AG08395 (cell line): ENCODE measurements at regions not wholly inside any gene's neighbourhood (a gene's known extent, or its start where the extent isn't known, plus 50 kb on each side); places are given as distances from the start of the nearest gene placed in this dataset.
"Not testable (repeated sequence)": the region's sequence is repeated elsewhere in the genome, so short reads cannot be mapped to it uniquely, and the experiment has no call there.

Source experiments
- DNase-seq: peaks from one replicate; pipeline ENCODE4 v3.0.0; 2012; ENCODE audit warnings: mixed read lengths, low spot score

DNA sequence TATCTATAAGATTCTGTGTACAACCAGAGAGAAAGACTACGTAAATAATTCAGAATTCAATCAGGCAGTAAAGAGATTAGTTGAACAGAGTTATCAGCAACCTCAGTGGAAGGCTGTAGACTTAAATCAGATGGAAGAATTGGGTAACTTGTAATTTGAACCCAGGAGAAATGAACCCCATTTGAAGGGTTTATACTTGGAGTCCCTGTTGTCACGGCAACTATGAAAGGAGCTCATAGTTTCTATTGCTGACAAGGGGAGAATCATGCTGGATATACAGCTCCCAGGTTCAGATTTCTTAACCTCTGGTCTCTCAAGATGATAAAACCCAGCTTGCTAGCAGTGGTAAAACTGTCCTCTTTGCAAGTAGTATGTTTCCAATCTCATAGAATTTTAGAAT is 54.4 kb upstream of the BMP4 start:
- DNase-seq, result no peak

- DNase-seq, result no peak
Observed at GRCh38 chr14:54023027-54023426, 66.4 kb upstream of the BMP4 start.

GRCh38 chr14:54025661-54026060 is 69.0 kb upstream of the BMP4 start:
- no peak for DNase-seq

GRCh38 chr14:54026671-54027070 is 70.0 kb upstream of the BMP4 start:
- DNase-seq, result no peak

- DNase-seq, result not testable (repeated sequence)
Observed at GRCh38 chr14:54030996-54031395, 74.4 kb upstream of the BMP4 start.

- DNase-seq, result not testable (repeated sequence)
Observed at GRCh38 chr14:54033285-54033684, 76.7 kb upstream of the BMP4 start.

- DNase-seq, result no peak
Observed at GRCh38 chr14:54038724-54039123, 82.1 kb upstream of the BMP4 start.

GRCh38 chr14:54039311-54039710 is 82.7 kb upstream of the BMP4 start:
- no peak for DNase-seq

DNA sequence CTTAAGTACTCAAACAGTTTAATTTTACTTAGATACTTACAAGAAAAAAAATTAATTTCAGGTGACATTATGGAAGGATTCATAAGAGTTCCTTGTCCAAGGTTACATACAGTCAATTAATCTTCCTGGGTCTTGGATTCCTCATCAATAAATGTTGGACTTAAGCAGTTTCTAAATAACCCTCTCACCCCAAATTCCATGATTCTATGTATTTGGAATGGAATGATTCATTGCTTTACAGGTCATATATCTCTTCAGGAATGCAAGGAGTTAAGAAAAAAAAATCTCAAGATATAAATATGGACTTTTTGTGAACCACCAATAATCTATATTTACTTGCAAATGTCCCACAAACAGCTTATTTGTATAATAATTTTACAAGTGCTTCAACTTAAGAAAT is 84.2 kb upstream of the BMP4 start:
- no peak for DNase-seq

- no peak for DNase-seq
Observed at GRCh38 chr14:54046250-54046649, 89.6 kb upstream of the BMP4 start.

DNA sequence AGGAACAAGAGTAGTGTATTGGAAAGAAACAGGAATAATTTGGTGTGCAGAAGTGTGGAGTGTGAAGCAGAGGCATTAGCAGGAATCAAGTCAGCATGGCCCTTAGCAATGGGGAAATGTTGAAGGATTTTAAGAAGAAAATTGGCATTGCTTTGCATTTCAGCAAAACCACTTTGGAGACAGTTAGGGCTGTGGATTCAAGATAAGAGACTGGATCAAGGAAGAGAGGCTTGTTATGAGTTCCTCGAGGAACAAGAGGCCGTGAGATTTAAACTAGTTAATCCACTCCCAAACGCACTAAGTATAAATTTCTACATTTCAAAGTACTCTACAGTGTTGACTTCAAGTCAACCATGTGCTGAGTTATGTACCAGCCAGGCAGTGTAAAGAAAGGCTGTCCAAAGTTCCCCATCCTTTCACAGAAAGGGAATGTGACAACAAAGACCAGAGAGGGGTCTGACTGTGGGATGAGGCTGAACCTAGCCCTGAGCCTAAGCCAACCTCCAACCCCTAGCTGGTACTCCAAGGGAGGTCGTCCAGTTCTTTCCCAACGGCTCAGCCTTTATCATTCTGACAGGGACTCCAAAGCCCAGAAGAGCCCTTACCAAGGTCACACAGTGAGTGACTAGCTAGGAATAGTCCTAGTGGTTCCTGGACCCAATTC is 91.2 kb upstream of the BMP4 start:
- DNase-seq, result no peak

GRCh38 chr14:54048311-54048710 is 91.7 kb upstream of the BMP4 start:
- DNase-seq, result no peak

GRCh38 chr14:54048736-54049135 is 92.1 kb upstream of the BMP4 start:
- DNase-seq, result no peak

- no peak for DNase-seq
Observed at GRCh38 chr14:54050759-54051158, 94.1 kb upstream of the BMP4 start.

- no peak for DNase-seq
Observed at GRCh38 chr14:54052696-54053385, 96.2 kb upstream of the BMP4 start.

DNA sequence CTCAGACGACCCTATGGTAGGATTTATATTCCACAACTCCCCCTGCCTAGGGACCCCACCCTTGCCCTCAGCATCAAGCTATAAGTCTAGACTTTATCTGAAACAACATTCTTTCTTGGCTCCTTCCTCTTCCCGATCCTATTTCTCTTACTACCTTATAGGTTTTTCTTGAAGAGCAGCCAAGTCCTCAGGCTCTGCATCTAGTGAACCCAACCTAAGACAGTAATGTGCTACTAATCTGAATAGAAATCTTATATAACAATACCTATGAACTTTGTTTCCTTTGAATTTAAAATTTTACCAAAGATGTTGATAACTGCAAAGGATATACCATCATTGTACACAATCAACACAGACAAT is 96.7 kb upstream of the BMP4 start:
- no peak for DNase-seq

DNA sequence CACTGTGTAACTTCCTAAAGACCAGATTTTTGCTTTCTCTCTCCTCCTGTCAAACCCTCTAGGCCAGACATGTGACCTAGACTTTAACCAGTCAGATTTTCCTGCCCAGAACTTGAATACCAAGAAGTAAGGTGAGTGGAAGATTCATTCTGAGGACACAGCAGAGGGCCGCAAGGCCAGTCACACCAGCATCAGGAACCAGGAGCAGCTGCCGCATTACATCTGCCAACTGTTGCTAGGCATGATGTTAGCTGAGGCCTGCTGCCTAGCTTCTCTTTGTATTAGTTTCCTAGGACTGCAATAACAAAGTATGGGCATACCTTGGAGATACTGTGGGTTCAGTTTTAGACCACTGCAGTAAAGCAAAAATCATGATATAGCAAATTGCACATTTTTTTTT is 101.9 kb upstream of the BMP4 start:
- DNase-seq, result no peak

- DNase-seq, result no peak
Observed at GRCh38 chr14:54083549-54084239, 127.1 kb upstream of the BMP4 start.

DNA sequence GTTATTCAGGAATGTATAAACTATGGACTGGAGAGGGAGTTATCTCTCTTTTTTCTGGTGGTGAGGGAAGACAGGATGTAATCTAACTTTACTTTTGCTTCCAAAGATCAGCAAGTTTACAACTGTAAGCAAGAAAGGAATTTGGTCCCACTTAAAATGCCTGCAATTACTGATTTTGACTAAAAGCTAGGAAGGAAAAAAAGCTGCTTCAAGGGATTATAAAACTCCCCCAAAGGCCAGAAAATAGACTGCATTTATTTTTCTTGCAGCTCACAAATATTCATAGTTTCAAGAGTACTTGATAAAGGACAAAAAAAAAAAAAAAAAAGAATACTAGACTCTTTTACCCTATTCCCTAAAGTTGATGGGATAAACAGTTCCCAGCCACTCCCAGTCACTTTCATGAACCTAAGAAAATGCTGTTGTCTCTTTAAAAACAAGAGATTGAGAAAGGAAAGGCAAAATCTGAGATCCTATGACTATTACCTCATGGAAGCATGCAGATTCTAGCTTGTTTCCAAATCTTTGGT is 128.7 kb upstream of the BMP4 start:
- peak; percentile 23 for DNase-seq

- DNase-seq, result no peak
Observed at GRCh38 chr14:54085841-54086240, 129.2 kb upstream of the BMP4 start.

DNA sequence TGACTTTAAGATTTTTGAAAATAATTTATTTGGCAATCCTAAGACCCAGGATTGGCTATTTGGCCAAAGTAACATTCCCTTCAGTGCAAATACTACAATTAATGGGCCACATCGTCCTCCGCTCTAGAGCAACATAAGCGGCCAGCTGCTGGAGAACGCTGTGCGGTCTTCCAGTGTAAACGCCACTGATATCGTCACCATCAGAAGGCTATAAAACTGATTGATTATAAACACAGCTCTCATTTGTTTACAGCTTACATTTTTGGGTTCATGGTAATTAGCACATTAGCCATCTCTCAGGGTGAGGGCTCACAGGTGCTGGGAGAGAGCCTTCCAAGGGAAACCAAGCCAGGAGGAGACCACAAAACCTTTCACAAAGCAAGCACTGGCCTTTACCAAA is 130.1 kb upstream of the BMP4 start:
- no peak for DNase-seq

DNA sequence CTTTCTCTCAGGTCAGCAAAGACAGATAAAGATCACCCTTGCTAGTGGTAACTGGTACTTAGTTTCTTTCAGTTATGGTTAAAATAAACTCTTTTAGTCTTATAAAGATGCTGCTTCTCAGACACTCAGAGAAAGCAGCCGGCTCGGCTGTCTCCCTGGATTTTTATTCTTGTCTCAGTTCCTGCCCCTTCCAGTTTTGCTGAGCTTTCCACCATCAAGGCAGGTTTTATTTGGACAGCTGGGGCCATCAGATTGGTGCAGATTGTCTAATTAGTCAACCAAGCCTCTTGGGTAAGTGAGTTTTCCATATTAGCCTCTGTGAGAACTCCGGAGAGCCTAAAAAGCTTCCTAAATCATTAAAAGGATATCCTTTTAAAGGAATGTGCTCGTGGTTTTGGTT is 130.8 kb upstream of the BMP4 start:
- DNase-seq, result no peak

GRCh38 chr14:54088271-54088670 is 131.6 kb upstream of the BMP4 start:
- no peak for DNase-seq
